ENCODE measurements at regions not wholly inside any gene's neighbourhood (a gene's known extent, or its start where the extent isn't known, plus 50 kb on each side); places are given as distances from the start of the nearest gene placed in this dataset.

GRCh38 chr2:18171191-18172139, 293.0 kb downstream of the KCNS3 start:
- TF ChIP-seq EZH2 (IDR thresholded peaks at IDR 0.05; ENCODE audit: insufficient read depth, poor library complexity, severe bottlenecking) (no peak), EZH2phosphoT487 (IDR thresholded peaks at IDR 0.05; ENCODE audit: insufficient read depth, low read depth) (no peak)

All from GM23248 (cell line).